GM23248 (cell line): ENCODE measurements at regions not wholly inside any gene's neighbourhood (a gene's known extent, or its start where the extent isn't known, plus 50 kb on each side); places are given as distances from the start of the nearest gene placed in this dataset.

ENCODE experiments used
- EZH2 ChIP-seq: fragments of 200-600 bp; sonication (generic); IDR thresholded peaks from 2 replicates; pipeline ENCODE4 v1.6.1; 2018; ENCODE audit warnings: antibody characterized with exemption, mild to moderate bottlenecking; ENCODE audit not compliant: insufficient read depth, poor library complexity, severe bottlenecking
- EZH2phosphoT487 ChIP-seq: fragments of 200-600 bp; sonication (generic); IDR thresholded peaks from 2 replicates; pipeline ENCODE4 v1.6.1; 2018; ENCODE audit warnings: antibody characterized with exemption, moderate library complexity, mild to moderate bottlenecking, low read depth; ENCODE audit not compliant: insufficient read depth

DNA sequence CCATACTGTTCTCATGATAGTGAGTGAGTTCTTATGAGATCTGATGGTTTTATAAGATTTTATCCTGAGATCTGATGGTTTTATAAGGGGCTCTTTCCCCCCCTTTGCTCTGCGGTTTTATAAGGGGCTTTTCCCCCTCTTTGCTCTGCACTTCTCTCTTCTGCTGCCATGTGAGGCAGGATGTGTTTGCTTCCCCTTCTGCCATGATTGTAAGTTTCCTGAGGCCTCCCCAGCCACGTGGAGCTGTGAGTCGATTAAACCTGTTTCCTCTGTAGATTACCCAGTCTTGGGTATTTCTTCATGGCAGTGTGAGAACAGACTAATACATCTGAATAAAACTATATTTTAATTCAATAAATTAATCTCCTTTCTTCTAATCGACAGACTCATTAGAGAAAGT is 64.9 kb upstream of the ZSWIM6 start:
- TF ChIP-seq EZH2phosphoT487 (no peak), EZH2 (no peak)
